SK-N-SH treated with all-trans-retinoic acid at 6 μM for 48 hours (cell line): ENCODE measurements at regions not wholly inside any gene's neighbourhood (a gene's known extent, or its start where the extent isn't known, plus 50 kb on each side); places are given as distances from the start of the nearest gene placed in this dataset.

Experiments
- PPARA ChIP-seq: fragments of 250-450 bp; sonication (Bioruptor Pico); IDR thresholded peaks from 2 replicates; pipeline ENCODE4 v1.5.0; 2020; ENCODE audit warnings: mild to moderate bottlenecking, borderline replicate concordance
- TF ChIP-seq, protein P1 (sequence below): fragments of 250-450 bp; sonication (Bioruptor Pico); IDR thresholded peaks from 2 replicates; pipeline ENCODE4 v1.5.1; 2020; ENCODE audit warnings: low read depth, mild to moderate bottlenecking, moderate library complexity

DNA sequence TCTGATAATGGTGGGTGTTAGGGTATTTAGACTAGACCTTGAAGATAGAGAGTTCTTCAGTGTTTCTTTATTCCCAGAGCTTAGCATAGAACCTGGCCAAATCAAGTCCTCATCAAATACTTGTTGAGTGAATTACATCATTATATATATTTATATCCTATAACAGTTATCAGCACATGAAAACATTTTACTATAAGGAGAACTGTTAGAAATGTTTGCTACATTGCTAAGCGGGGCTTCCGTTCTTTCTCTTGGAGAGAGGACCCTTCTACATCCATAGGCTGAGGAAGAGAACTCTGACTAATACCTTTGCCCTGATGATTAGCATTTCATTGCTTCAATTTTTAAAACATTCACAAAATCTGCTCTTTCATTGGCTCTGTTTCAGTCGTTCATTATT lies 66.5 kb upstream of the NBL1 start:
- TF ChIP-seq PPARA (CRISPR knock-in tag): no peak
- TF ChIP-seq, protein P1, sequence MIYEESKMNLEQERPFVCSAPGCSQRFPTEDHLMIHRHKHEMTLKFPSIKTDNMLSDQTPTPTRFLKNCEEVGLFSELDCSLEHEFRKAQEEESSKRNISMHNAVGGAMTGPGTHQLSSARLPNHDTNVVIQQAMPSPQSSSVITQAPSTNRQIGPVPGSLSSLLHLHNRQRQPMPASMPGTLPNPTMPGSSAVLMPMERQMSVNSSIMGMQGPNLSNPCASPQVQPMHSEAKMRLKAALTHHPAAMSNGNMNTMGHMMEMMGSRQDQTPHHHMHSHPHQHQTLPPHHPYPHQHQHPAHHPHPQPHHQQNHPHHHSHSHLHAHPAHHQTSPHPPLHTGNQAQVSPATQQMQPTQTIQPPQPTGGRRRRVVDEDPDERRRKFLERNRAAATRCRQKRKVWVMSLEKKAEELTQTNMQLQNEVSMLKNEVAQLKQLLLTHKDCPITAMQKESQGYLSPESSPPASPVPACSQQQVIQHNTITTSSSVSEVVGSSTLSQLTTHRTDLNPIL (CRISPR knock-in tag): no peak
